Psoas muscle (tissue), 7 donors: ENCODE measurements at regions not wholly inside any gene's neighbourhood (a gene's known extent, or its start where the extent isn't known, plus 50 kb on each side); places are given as distances from the start of the nearest gene placed in this dataset.

ENCODE experiments used
- ATAC-seq, 4 donors: fragments of 200-7000 bp; cut with Tn5 transposase; one replicate each; pipeline ENCODE4 v1.9.1; 2020; ENCODE audit warnings: moderate library complexity in 3 of 4, mild to moderate bottlenecking in 2 of 4
- DNase-seq, 2 donors: peaks; one replicate each; pipeline ENCODE4 v3.0.0-alpha.2; 2020
- H3K27ac ChIP-seq: fragments of 200-600 bp; one replicate; pipeline ENCODE4 v1.8.0; 2022
- H3K27me3 ChIP-seq, 3 donors: fragments of 200-600 bp in 1 of 3; one replicate each; pipeline versions ENCODE4 v1.6.1 to v1.8.0; 2013 to 2022; ENCODE audit warnings: low read length in 2 of 3, mild to moderate bottlenecking in 2 of 3, moderate library complexity in 1 of 3; ENCODE audit not compliant: insufficient read depth in 3 of 3
- H3K36me3 ChIP-seq, 2 donors: fragments of 200-600 bp in 1 of 2; one replicate each; pipeline versions ENCODE4 v1.6.1 to v1.8.0; 2013 to 2022; ENCODE audit warnings: low read depth in 1 of 2, mild to moderate bottlenecking in 1 of 2, moderate library complexity in 1 of 2; ENCODE audit not compliant: insufficient read depth in 1 of 2
- H3K4me1 ChIP-seq: fragments of 200-600 bp; one replicate; pipeline ENCODE4 v1.8.0; 2022
- H3K4me3 ChIP-seq: fragments of 200-600 bp; one replicate; pipeline ENCODE4 v1.8.0; 2022; ENCODE audit warnings: mild to moderate bottlenecking
- H3K9me3 ChIP-seq: fragments of 200-600 bp; one replicate; pipeline ENCODE4 v1.8.0; 2022
- WGBS, 3 donors: extraction: QIAGEN DNeasy Blood & Tissue Kit; methylation state at CpG; one replicate each; pipeline versions ENCODE4 v1.1.6 to v1.1.7; 2013; 5-methylcytosine and 5-hydroxymethylcytosine counted together
- intact Hi-C, 2 donors: fragments of 100-400 bp; cut with DNase I; formaldehyde crosslinking; loops; one replicate each; pipeline versions ENCODE4 v1.11.0 to v1.14.2; 2022
- TF ChIP-seq, protein P1 (sequence below): fragments of 200-600 bp; IDR thresholded peaks from one replicate; pipeline ENCODE4 v1.8.0; 2022; ENCODE audit warnings: antibody characterized with exemption
- donor health status: healthy with polysubstance abuse.
- donor health status: DM: no; HTN: no; CAD: no; lungs with moderate emphysema.
- donor health status: Bipolar disorder and iron deficiency.
- donor health status: healthy.
- donor health status: DM: yes; HTN: yes; CAD: no.
- donor health status: DM: no; HTN: no; CAD: no.
- donor health status: DM: yes; HTN: yes; CAD: no.

- intact Hi-C loops: no loop called here
- TF ChIP-seq, protein P1, sequence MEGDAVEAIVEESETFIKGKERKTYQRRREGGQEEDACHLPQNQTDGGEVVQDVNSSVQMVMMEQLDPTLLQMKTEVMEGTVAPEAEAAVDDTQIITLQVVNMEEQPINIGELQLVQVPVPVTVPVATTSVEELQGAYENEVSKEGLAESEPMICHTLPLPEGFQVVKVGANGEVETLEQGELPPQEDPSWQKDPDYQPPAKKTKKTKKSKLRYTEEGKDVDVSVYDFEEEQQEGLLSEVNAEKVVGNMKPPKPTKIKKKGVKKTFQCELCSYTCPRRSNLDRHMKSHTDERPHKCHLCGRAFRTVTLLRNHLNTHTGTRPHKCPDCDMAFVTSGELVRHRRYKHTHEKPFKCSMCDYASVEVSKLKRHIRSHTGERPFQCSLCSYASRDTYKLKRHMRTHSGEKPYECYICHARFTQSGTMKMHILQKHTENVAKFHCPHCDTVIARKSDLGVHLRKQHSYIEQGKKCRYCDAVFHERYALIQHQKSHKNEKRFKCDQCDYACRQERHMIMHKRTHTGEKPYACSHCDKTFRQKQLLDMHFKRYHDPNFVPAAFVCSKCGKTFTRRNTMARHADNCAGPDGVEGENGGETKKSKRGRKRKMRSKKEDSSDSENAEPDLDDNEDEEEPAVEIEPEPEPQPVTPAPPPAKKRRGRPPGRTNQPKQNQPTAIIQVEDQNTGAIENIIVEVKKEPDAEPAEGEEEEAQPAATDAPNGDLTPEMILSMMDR: no peak
These were observed 355.5 kb downstream of the EPHA4 start for GRCh38 chr2:221216636-221217035.

GRCh38 chr2:221225752-221226151 is 346.4 kb downstream of the EPHA4 start:
- H3K4me1 ChIP-seq: peaks cover 5% of the 10 kb centered on the region
- 95 to 96% (median 96%) methylated on average over 2 of the region's 2 CpGs for WGBS, 3 donors
- H3K4me3 ChIP-seq: no peak overlapping the region
- no peaks in the 10 kb centered on the region for H3K27me3 ChIP-seq
- TF ChIP-seq, protein P1: no peak
- intact Hi-C loops: no loop called here
- H3K36me3 ChIP-seq: no peaks in the 10 kb centered on the region
- H3K27ac ChIP-seq: no peak overlapping the region
- no peaks in the 10 kb centered on the region for H3K9me3 ChIP-seq
- DNase-seq (no peak), ATAC-seq (no peak)

More at GRCh38 chr2:221216636-221217035, 355.5 kb downstream of the EPHA4 start:
- DNase-seq (no peak), ATAC-seq (no peak)
- no peaks in the 10 kb centered on the region for H3K9me3 ChIP-seq
- H3K27me3 ChIP-seq: no peaks in the 10 kb centered on the region
- no peak overlapping the region for H3K27ac ChIP-seq
- H3K4me3 ChIP-seq: no peak overlapping the region
- WGBS, 3 donors: 51 to 52% (median 51%) methylated on average over 3 of the region's 3 CpGs
- H3K4me1 ChIP-seq: no peaks in the 10 kb centered on the region
- H3K36me3 ChIP-seq: no peaks in the 10 kb centered on the region

DNA sequence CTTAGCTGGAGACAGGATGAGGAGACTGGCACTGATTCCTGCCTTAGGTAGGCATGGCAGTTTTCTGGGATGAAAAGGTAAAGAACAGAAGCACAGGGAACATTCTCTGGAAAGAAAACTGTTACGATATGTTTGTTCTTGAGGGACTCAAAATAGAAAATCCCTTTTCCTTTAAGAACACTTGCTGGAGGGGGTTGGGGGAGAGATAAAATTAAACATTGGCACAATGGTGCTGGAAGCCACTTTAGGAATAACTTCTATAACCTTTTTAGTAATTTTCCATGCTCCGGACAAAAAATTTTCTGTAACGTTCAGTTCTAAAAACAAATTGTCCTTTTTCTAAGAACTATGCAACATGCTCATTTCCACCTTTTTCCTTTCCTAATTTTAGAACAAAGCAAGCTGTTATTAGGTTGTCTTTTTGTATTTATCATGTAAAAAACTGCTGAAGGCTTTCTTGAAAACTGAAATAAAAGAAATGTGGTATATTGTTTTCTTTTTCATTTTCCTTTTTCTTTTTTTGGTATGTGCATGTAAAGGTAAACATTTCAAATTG is 343.8 kb downstream of the EPHA4 start:
- DNase-seq (no peak), ATAC-seq (no peak)
- intact Hi-C loops: no loop called here
- no peaks in the 10 kb centered on the region for H3K36me3 ChIP-seq
- H3K27ac ChIP-seq: no peak overlapping the region
- H3K4me3 ChIP-seq: no peak overlapping the region
- peaks cover 5% of the 10 kb centered on the region for H3K4me1 ChIP-seq
- TF ChIP-seq, protein P1: no peak
- H3K9me3 ChIP-seq: no peaks in the 10 kb centered on the region
- no peaks in the 10 kb centered on the region for H3K27me3 ChIP-seq
- WGBS, 3 donors: 5 to 29% (median 6%) methylated on average over 3 of the region's 3 CpGs

GRCh38 chr2:221229099-221229498 is 343.0 kb downstream of the EPHA4 start:
- ATAC-seq: no peak
- DNase-seq: no peak
- TF ChIP-seq, protein P1: no peak
- peaks cover 5% of the 10 kb centered on the region for H3K4me1 ChIP-seq
- H3K27ac ChIP-seq: no peak overlapping the region
- no peaks in the 10 kb centered on the region for H3K27me3 ChIP-seq
- H3K36me3 ChIP-seq: no peaks in the 10 kb centered on the region
- no peaks in the 10 kb centered on the region for H3K9me3 ChIP-seq
- H3K4me3 ChIP-seq: no peak overlapping the region
- intact Hi-C loops: no loop called here

DNA sequence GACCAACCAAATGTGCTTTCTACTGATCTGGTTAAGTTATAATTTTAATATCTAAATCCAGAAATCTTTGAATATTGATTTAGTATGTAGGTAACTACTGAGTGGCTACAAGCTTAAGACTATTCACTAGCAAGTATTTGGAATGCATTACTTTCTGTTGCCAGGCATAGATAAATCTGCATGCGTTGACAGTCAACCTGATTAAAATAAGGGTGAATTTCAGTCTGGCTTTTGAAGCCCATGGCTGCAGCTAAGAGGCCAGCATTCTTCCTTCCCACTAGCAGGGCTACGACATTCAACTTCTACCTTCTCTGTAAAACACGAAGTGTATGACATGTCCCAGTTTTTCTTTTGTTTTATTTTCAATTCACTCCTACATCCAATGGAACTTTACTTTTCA is 340.6 kb downstream of the EPHA4 start:
- intact Hi-C loops: no loop called here
- H3K9me3 ChIP-seq: no peaks in the 10 kb centered on the region
- H3K27me3 ChIP-seq: no peaks in the 10 kb centered on the region
- TF ChIP-seq, protein P1: no peak
- H3K4me3 ChIP-seq: no peak overlapping the region
- DNase-seq (no peak), ATAC-seq (no peak)
- no peaks in the 10 kb centered on the region for H3K36me3 ChIP-seq
- no peak overlapping the region for H3K27ac ChIP-seq
- peaks cover 5% of the 10 kb centered on the region for H3K4me1 ChIP-seq
- WGBS, 3 donors: 68 to 82% (median 77%) methylated on average over 3 of the region's 3 CpGs
